SK-N-SH treated with all-trans-retinoic acid at 6 μM for 48 hours (cell line): ENCODE measurements at regions not wholly inside any gene's neighbourhood (a gene's known extent, or its start where the extent isn't known, plus 50 kb on each side); places are given as distances from the start of the nearest gene placed in this dataset.
A peak's percentile ranks its signal among the peaks of the same experiment; 100 is the strongest.

Source experiments
- ATAC-seq: fragments of 200-7000 bp; cut with Tn5 transposase; 3 replicates; pipeline ENCODE4 v1.9.1; 2020; ENCODE audit warnings: mild to moderate bottlenecking, moderate library complexity
- ARNTL ChIP-seq: fragments of 450-650 bp; formaldehyde crosslinking; IDR thresholded peaks from 2 replicates; pipeline ENCODE4 v1.5.0; 2020; ENCODE audit warnings: low read depth, mild to moderate bottlenecking, moderate library complexity, borderline replicate concordance
- BACH2 ChIP-seq: fragments of 250-450 bp; sonication (Bioruptor Pico); IDR thresholded peaks from 2 replicates; pipeline ENCODE4 v1.9.0; 2021; ENCODE audit warnings: mild to moderate bottlenecking, borderline replicate concordance
- CSDC2 ChIP-seq: fragments of 250-450 bp; sonication (Bioruptor Pico); IDR thresholded peaks from 2 replicates; pipeline ENCODE4 v1.5.0; 2020; ENCODE audit warnings: mild to moderate bottlenecking, moderate library complexity
- ESRRG ChIP-seq: fragments of 250-450 bp; sonication (Bioruptor Pico); IDR thresholded peaks from 2 replicates; pipeline ENCODE4 v1.6.1; 2021; ENCODE audit warnings: mild to moderate bottlenecking
- GLIS3 ChIP-seq: fragments of 250-450 bp; sonication (Bioruptor Pico); IDR thresholded peaks from 2 replicates; pipeline ENCODE4 v1.5.0; 2020; ENCODE audit warnings: mild to moderate bottlenecking, moderate library complexity
- ISL1 ChIP-seq: fragments of 250-450 bp; sonication (Bioruptor Pico); IDR thresholded peaks from 2 replicates; pipeline ENCODE4 v2.1.2; 2022; ENCODE audit warnings: mild to moderate bottlenecking, moderate library complexity
- OSR1 ChIP-seq: fragments of 250-450 bp; sonication (Bioruptor Pico); IDR thresholded peaks from 2 replicates; pipeline ENCODE4 v1.8.0; 2022; ENCODE audit warnings: moderate library complexity, mild to moderate bottlenecking, inconsistent platforms
- PPARA ChIP-seq: fragments of 250-450 bp; sonication (Bioruptor Pico); IDR thresholded peaks from 2 replicates; pipeline ENCODE4 v1.5.0; 2020; ENCODE audit warnings: mild to moderate bottlenecking, borderline replicate concordance
- RARB ChIP-seq: fragments of 250-450 bp; sonication (Bioruptor Pico); IDR thresholded peaks from 2 replicates; pipeline ENCODE4 v1.8.0; 2021; ENCODE audit warnings: mild to moderate bottlenecking, moderate library complexity
- SNAI2 ChIP-seq: fragments of 250-450 bp; sonication (Bioruptor Pico); IDR thresholded peaks from 2 replicates; pipeline ENCODE4 v1.5.0; 2020; ENCODE audit warnings: mild to moderate bottlenecking, moderate library complexity
- TCF4 ChIP-seq: fragments of 250-450 bp; sonication (Bioruptor Pico); IDR thresholded peaks from 2 replicates; pipeline ENCODE4 v1.8.0; 2021; ENCODE audit warnings: mild to moderate bottlenecking, moderate library complexity, borderline replicate concordance
- ZC3H10 ChIP-seq: fragments of 250-450 bp; sonication (Bioruptor Pico); IDR thresholded peaks from 2 replicates; pipeline ENCODE4 v1.5.1; 2021; ENCODE audit warnings: mild to moderate bottlenecking, moderate library complexity
- ZFP3 ChIP-seq: fragments of 250-450 bp; sonication (Bioruptor Pico); IDR thresholded peaks from 2 replicates; pipeline ENCODE4 v1.5.0; 2020; ENCODE audit warnings: mild to moderate bottlenecking, moderate library complexity
- ZNF565 ChIP-seq: fragments of 450-650 bp; formaldehyde crosslinking; conservative IDR thresholded peaks from 2 replicates; pipeline ENCODE4 v1.5.0; 2020; ENCODE audit warnings: low read depth, mild to moderate bottlenecking, moderate library complexity
- ZNF70 ChIP-seq: fragments of 450-650 bp; formaldehyde crosslinking; IDR thresholded peaks from 2 replicates; pipeline ENCODE4 v1.5.0; 2020; ENCODE audit warnings: mild to moderate bottlenecking, moderate library complexity
- ZNF8 ChIP-seq: fragments of 450-650 bp; formaldehyde crosslinking; IDR thresholded peaks from 2 replicates; pipeline ENCODE4 v1.5.0; 2020; ENCODE audit warnings: mild to moderate bottlenecking, moderate library complexity
- TF ChIP-seq, protein P1 (sequence below): fragments of 250-450 bp; sonication (Bioruptor Pico); IDR thresholded peaks from 2 replicates; pipeline ENCODE4 v1.8.0; 2020; ENCODE audit warnings: mild to moderate bottlenecking, moderate library complexity, borderline replicate concordance
- TF ChIP-seq, protein P2 (sequence below): fragments of 250-450 bp; sonication (Bioruptor Pico); IDR thresholded peaks from 2 replicates; pipeline ENCODE4 v1.5.1; 2021; ENCODE audit warnings: mild to moderate bottlenecking, moderate library complexity
- TF ChIP-seq, protein P3 (sequence below): fragments of 250-450 bp; sonication (Bioruptor Pico); IDR thresholded peaks from 2 replicates; pipeline ENCODE4 v1.8.0; 2021; ENCODE audit warnings: low read depth, mild to moderate bottlenecking, moderate library complexity, borderline replicate concordance
- TF ChIP-seq, protein P4 (sequence below): fragments of 250-450 bp; sonication (Bioruptor Pico); IDR thresholded peaks from 2 replicates; pipeline ENCODE4 v1.5.1; 2020; ENCODE audit warnings: low read depth, mild to moderate bottlenecking, moderate library complexity
- TF ChIP-seq, protein P5 (sequence below): fragments of 250-450 bp; sonication (Bioruptor Pico); IDR thresholded peaks from 2 replicates; pipeline ENCODE4 v1.5.0; 2020; ENCODE audit warnings: mild to moderate bottlenecking, moderate library complexity

DNA sequence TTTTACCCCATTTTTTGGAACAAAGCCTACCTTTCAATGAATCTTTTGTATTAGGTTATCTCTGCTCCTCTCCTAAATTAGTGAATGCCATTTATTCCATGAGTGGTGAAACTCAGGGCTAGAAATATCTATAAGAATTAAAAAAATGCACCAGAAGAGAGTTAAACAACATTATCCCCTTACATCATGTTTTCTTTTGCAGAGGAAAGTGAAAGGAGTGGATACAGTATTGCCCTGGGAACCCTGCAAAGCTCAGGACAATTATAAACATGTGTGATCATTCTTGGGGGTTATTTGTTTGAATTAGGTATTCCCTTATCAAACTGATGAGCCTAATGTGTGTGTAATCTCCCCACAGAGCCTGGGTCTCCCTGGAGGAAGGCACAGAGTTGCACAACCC is 559.2 kb downstream of the RNF144A start (continued):
- TF ChIP-seq TCF4 (CRISPR knock-in tag) (peak; percentile 25; the same call in 1 of the 2 replicates), ESRRG (CRISPR knock-in tag) (no peak), ISL1 (CRISPR knock-in tag) (peak; percentile 55)

DNA sequence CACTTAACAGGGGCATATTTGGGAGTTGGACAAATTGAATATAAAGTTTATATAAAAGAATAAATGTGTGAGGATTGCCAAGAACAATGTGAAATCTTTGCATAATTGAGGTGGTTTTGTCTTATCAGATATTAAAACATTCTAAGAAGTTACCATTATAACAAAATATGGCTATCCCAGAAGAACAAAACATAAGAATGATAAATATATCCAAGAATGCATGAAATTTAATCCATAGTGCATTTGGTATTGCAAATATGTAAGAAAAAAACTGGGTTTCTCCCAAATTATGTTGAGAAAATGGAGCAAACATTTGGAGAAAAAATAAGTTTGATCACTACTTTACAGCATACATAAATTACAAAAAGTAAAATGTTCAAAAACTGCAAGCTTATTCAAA is 562.4 kb downstream of the RNF144A start:
- no peak for ATAC-seq
- TF ChIP-seq PPARA (CRISPR knock-in tag) (no peak), ISL1 (CRISPR knock-in tag) (peak; percentile 52)
- TF ChIP-seq, all 23 proteins: peak for 1

DNA sequence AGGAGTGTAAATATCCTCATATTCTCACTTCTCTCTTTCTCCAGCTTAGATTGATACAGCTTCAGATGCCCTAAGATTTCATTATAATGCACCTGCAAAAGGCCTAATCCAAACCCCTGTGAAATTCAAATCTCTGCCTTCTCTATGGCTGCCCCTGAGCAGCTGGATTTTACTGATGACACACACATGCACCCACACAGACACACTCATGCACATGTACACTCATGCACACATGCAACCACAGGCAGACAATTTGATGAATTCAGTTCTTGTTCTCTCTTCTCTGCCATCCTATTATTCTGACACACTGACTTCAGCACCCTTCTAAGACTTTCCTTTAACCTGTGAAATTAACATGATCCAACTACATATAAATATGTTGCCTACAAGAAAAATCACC is 563.2 kb downstream of the RNF144A start:
- no peak for ATAC-seq

DNA sequence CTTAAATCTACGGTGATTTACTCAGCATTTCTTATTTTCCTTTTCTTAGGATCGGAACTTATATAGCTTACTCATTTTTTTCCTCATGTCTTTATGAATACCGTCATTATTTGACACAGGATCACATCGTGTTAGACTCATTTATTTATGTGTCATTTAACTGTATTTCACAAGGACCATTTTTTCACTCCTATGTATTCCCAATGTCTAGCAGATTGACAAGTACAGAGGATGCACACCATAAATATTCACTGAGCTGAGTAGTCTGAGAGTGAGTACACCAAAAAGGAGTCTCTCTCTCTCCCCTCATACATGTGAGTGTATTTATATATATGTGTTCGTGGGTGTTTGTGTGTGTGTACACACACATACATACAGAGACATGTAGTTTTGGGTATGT is 573.5 kb downstream of the RNF144A start:
- ATAC-seq: no peak

More for the DNA sequence above, 563.2 kb downstream of the RNF144A start:
- TF ChIP-seq OSR1 (CRISPR knock-in tag): no peak
- TF ChIP-seq, protein P1, sequence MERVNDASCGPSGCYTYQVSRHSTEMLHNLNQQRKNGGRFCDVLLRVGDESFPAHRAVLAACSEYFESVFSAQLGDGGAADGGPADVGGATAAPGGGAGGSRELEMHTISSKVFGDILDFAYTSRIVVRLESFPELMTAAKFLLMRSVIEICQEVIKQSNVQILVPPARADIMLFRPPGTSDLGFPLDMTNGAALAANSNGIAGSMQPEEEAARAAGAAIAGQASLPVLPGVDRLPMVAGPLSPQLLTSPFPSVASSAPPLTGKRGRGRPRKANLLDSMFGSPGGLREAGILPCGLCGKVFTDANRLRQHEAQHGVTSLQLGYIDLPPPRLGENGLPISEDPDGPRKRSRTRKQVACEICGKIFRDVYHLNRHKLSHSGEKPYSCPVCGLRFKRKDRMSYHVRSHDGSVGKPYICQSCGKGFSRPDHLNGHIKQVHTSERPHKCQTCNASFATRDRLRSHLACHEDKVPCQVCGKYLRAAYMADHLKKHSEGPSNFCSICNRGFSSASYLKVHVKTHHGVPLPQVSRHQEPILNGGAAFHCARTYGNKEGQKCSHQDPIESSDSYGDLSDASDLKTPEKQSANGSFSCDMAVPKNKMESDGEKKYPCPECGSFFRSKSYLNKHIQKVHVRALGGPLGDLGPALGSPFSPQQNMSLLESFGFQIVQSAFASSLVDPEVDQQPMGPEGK (CRISPR knock-in tag): no peak
- TF ChIP-seq, protein P2, sequence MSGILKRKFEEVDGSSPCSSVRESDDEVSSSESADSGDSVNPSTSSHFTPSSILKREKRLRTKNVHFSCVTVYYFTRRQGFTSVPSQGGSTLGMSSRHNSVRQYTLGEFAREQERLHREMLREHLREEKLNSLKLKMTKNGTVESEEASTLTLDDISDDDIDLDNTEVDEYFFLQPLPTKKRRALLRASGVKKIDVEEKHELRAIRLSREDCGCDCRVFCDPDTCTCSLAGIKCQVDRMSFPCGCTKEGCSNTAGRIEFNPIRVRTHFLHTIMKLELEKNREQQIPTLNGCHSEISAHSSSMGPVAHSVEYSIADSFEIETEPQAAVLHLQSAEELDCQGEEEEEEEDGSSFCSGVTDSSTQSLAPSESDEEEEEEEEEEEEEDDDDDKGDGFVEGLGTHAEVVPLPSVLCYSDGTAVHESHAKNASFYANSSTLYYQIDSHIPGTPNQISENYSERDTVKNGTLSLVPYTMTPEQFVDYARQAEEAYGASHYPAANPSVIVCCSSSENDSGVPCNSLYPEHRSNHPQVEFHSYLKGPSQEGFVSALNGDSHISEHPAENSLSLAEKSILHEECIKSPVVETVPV: no peak
- TF ChIP-seq, protein P3, sequence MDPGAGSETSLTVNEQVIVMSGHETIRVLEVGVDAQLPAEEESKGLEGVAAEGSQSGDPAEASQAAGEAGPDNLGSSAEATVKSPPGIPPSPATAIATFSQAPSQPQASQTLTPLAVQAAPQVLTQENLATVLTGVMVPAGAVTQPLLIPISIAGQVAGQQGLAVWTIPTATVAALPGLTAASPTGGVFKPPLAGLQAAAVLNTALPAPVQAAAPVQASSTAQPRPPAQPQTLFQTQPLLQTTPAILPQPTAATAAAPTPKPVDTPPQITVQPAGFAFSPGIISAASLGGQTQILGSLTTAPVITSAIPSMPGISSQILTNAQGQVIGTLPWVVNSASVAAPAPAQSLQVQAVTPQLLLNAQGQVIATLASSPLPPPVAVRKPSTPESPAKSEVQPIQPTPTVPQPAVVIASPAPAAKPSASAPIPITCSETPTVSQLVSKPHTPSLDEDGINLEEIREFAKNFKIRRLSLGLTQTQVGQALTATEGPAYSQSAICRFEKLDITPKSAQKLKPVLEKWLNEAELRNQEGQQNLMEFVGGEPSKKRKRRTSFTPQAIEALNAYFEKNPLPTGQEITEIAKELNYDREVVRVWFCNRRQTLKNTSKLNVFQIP: no peak
- no peak for TF ChIP-seq GLIS3 (CRISPR knock-in tag)
- no peak for TF ChIP-seq ZNF8
- no peak for TF ChIP-seq ARNTL
- no peak for TF ChIP-seq SNAI2 (CRISPR knock-in tag)
- TF ChIP-seq RARB (CRISPR knock-in tag): no peak
- no peak for TF ChIP-seq CSDC2 (CRISPR knock-in tag)
- TF ChIP-seq, protein P4, sequence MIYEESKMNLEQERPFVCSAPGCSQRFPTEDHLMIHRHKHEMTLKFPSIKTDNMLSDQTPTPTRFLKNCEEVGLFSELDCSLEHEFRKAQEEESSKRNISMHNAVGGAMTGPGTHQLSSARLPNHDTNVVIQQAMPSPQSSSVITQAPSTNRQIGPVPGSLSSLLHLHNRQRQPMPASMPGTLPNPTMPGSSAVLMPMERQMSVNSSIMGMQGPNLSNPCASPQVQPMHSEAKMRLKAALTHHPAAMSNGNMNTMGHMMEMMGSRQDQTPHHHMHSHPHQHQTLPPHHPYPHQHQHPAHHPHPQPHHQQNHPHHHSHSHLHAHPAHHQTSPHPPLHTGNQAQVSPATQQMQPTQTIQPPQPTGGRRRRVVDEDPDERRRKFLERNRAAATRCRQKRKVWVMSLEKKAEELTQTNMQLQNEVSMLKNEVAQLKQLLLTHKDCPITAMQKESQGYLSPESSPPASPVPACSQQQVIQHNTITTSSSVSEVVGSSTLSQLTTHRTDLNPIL: no peak

DNA sequence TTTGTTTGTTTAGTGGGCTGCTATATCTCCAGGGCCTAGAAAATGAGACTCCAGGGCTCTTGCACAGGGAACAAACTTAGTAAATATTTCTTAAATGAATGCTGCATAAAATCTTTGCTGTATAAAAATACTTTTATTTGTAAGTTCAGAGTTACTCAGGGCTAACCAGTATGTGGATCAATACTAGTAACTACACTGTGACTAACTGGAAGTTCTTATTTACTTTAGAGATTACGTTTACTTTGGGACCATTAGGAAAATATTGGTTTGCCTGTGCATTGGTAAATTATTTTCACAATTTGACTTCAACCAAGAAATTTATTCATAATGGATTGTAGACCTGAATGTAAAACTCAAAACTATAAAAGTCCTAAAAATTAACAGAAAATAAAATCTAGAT is 575.5 kb downstream of the RNF144A start:
- no peak for ATAC-seq
- TF ChIP-seq BACH2 (CRISPR knock-in tag): no peak
- TF ChIP-seq ZNF70 (CRISPR knock-in tag): no peak
- TF ChIP-seq, protein P2: no peak
- TF ChIP-seq ESRRG (CRISPR knock-in tag): no peak
- no peak for TF ChIP-seq ZNF565 (CRISPR knock-in tag)
- TF ChIP-seq ISL1 (CRISPR knock-in tag): no peak
- TF ChIP-seq, protein P5, sequence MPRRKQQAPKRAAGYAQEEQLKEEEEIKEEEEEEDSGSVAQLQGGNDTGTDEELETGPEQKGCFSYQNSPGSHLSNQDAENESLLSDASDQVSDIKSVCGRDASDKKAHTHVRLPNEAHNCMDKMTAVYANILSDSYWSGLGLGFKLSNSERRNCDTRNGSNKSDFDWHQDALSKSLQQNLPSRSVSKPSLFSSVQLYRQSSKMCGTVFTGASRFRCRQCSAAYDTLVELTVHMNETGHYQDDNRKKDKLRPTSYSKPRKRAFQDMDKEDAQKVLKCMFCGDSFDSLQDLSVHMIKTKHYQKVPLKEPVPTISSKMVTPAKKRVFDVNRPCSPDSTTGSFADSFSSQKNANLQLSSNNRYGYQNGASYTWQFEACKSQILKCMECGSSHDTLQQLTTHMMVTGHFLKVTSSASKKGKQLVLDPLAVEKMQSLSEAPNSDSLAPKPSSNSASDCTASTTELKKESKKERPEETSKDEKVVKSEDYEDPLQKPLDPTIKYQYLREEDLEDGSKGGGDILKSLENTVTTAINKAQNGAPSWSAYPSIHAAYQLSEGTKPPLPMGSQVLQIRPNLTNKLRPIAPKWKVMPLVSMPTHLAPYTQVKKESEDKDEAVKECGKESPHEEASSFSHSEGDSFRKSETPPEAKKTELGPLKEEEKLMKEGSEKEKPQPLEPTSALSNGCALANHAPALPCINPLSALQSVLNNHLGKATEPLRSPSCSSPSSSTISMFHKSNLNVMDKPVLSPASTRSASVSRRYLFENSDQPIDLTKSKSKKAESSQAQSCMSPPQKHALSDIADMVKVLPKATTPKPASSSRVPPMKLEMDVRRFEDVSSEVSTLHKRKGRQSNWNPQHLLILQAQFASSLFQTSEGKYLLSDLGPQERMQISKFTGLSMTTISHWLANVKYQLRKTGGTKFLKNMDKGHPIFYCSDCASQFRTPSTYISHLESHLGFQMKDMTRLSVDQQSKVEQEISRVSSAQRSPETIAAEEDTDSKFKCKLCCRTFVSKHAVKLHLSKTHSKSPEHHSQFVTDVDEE (CRISPR knock-in tag): no peak
- TF ChIP-seq ZC3H10 (CRISPR knock-in tag): no peak

More for the DNA sequence above, 573.5 kb downstream of the RNF144A start:
- TF ChIP-seq ZNF565 (CRISPR knock-in tag) (no peak), TCF4 (CRISPR knock-in tag) (no peak), GLIS3 (CRISPR knock-in tag) (no peak), ZFP3 (CRISPR knock-in tag) (no peak), BACH2 (CRISPR knock-in tag) (no peak), CSDC2 (CRISPR knock-in tag) (no peak), OSR1 (CRISPR knock-in tag) (no peak)
- TF ChIP-seq, protein P4: no peak
- TF ChIP-seq, all 23 proteins: peak for 0
